GM18858 (cell line): ENCODE measurements at regions not wholly inside any gene's neighbourhood (a gene's known extent, or its start where the extent isn't known, plus 50 kb on each side); places are given as distances from the start of the nearest gene placed in this dataset.

Experiments
- ATAC-seq: cut with Tn5 transposase; IDR thresholded peaks from one replicate; pipeline ENCODE4 v1.9.1; 2021; ENCODE audit not compliant: unreplicated experiment

DNA sequence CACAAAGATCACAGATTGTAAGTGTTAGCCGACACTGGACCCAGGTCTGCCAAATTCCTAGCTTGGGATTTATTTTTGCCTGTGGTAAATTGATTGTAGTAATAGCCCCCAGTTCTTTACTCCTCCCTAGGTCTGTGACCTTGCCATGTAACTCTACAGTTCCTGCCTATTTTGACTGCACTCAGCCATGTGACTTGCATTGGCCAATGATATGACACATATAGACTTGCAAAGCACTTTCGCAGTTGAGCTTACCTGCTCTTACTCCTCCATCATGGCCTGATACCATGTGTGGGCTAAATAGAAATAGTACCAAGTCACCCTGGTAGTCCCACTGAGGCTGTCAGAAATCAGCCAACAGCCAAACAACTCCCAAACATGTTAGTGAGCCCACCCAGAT, 240.3 kb downstream of the DUSP6 start:
- no peak for ATAC-seq

DNA sequence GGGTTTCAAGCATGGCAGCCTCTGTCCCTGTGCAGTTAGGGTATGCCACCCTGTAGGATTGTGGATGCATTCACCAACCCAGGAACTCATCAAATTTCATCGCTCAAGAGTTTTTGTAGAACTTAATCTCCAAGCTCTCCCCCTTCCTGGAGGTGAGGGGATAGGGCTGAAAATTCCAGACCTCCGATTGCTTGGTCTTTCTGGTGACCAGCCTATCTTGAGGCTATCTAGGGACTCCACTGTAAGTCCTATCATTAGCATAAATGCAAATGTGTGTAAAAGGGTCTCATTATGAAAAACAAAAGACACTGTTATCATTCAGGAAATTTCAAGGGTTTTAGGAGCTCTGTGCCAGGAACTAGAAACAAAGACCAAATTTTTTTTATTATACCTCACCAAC, 244.0 kb downstream of the DUSP6 start:
- ATAC-seq: no peak

DNA sequence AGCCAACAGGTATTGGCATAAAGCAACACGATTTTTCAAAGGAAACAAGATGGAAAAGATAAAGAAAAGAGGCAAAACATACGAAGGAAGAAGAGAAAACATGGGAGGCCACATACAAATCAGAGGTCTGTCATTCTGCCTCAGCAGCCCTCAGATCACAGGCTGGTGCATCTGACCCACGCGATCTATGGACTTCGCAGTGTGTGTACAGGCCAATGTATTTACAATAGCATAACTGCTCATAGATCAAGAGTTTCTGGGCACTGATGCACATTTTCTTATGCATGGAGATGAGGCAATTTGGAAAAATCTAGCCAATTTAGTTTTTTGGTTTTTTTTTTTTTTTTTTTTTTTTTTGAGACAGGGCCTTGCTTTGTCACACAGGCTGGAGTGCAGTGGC, 245.4 kb downstream of the DUSP6 start:
- ATAC-seq: no peak

DNA sequence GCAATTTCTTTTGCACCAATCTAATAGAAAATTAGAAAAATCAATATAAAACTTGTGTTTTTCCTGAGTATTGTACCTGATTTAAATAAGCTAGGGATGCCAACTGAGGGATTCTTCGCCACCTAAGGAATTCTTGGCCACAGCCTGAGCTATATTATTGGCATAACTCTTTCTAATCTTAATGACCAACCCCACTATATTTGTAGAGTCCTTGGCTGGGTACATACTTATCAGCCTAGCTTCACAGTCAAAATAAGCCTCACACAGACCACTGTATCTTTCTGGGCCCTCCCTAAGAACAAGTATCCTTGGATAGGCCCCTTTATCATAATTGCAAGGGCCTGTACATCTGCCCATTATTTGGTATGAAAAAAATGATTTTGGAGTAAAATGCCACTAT, 247.1 kb downstream of the DUSP6 start:
- no peak for ATAC-seq

DNA sequence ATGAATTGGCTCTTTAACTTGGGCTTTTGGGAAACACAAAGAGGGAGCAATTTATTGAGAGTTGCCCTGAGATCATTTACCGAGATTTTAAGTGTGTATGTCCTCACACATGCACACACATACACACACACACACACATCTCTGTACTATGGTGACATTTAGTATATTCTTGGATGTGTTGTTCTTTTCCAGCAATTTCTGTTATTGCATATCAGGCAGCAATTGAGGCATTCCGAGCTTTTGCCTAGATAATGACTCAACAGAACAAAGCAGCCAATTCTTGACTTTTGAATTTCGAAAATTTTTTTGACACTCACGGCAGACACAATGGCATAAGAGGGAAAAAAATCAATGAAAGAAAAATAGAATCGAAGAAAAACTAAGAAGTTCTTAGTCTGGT, 248.5 kb downstream of the DUSP6 start:
- ATAC-seq: no peak

DNA sequence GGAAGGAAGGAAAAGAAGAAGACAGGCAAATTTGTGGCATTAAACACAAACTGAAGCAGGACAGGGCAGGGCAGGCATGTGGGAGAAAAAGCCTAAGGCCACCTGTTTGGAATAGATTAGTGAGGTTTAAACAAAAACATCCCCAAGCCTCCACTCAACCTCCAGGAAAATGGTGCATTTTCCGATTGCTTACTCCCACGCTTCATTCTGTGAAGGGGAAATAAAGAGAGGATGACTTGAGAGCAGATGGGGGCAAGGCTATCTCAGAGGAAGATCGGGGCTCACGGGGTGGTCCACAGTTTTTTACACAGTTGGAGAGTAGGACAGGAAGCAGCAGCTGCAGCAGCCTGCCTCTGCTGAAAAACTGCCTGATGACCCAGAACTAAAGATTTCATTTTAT, 250.9 kb downstream of the DUSP6 start:
- no peak for ATAC-seq

DNA sequence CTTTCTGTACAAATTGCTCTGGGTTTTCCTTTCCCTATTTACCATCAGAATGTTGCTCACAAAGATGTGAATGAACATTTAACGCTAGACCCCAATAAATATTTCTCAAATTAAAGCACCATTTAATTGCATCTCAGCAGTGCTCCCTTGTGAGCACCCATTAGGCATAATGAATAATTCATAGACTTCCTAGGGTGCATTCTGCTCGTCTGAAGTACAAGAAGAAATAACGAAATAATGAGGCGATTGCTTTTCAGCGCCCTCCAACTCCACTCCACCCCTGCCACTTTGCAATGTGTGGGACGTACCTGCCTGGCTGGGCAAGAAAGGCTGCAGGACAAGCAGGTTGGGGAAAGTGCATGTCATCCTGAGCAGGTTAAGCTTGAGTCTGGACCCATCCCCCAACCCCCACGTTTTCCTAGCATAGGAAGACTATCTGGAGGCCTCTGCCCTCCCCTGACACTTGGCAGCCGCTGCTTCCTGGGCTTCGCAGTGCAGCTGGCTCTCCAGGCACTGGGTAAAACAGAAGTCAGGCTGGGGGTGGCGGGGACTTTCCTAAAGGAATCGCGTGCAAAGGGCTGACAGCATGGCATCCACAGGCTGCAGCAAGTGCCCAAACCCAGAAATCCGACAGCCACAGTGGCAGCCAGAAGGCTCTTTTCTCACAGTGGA, 253.7 kb downstream of the DUSP6 start:
- ATAC-seq: no peak

DNA sequence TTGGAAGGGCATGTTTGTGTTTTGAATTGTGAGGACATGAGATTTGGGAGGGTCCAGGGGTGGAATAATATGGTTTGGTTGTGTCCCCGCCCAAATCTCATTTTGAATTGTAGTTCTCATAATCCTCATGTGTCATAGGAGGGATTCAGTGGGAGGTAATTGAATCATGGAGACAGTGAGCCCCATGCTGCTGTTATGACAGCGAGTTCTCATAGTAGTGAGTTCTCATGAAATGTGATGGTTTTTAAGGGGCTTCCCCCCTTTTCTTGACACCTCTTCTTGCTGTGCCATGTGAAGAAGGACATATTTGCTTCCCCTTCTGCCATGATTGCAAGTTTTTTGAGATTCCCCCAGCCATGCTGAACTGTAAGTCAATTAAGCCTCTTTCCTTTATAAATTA, 260.0 kb downstream of the DUSP6 start:
- no peak for ATAC-seq

DNA sequence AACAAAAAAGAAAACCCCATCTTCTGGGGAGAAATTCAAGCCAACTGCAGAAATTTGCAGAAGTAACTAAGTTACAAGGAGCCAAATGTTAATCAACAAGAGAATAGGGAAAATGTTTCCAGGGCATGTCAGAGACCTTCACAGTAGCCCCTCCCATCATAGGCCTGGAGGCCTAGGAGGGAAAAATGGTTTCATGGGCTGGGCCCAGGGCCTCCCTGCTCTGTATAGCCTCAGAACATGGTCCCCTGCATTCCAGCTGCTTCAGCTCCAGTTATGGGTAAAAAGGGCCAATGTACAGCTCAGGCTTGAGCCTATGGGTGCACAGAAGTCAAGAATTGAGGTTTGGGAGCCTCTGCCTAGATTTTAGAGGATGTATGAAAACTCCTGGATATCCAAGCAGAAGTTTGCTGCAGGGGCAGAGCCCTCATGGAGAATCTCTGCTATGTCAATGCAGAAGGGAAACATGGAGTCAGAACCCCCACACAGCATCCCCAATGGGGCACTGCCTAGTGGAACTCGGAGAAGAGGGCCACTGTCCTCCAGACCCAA, 260.9 kb downstream of the DUSP6 start:
- no peak for ATAC-seq

DNA sequence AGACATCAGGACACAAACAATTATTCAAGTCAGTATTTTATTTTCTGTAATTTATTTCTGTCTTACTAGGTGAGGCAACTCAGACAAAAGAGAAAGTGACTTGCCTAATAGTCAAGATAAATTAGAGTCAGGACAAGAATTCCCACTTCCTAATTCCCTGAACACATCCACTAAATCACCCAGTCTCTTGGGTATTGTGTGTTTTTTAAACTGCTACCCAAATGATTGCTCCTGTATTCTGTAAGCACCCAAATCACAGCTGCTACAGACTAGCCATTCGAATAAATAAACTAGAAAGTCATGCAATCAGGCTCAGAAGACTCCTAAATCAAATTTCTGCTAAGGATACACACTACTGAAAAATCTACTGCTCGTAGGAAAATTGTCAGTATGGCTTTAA, 263.0 kb downstream of the DUSP6 start:
- ATAC-seq: no peak

DNA sequence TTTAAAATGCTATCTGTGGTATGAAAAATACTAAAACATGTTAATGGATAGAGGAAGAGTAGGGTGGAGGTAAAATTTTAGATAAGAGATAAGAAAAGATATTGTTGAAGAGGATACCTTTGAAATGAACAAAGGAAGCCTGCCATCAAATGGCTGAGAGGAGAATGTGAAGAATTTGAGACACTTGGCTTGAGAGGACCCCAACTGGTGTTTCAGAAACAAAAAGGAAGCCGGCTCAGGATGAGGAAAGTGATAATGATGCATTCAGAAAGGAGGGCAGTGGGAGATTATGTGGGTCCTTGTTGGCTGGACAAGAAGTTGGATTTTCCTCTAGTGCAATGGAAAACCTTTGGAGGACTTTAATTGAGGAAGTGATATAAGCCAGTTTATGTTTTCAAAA, 264.4 kb downstream of the DUSP6 start:
- no peak for ATAC-seq

DNA sequence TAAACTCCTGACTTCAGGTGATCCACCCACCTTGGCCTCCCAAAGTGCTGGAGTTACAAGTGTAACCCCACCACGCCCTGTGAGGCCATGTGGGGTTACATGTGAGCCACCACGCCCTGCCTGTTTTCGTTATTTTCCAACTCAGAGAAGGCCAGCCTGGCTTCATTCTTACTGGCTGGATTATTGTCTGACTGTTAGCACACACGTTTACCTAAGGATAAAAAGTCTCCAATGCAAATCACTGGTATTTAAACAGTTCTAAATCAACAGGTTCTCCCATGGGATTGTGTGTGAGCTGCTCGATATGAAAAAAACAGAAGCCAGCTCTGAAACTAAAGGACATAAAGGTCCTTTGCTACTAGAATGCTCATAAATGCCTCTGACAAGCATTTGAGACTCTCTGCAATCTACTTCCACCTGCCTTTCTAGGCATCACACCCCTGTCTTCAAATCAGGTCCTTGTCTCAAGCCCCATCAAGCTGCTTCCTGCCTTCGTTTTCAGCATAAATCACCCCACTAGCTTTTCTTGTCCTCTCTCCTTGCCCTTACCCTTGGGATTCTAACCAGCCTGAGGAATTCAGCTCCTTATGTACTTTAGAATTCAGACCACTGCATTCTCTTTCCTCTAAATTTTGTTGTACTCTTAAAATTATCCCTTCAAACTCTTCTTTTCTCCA, 265.0 kb downstream of the DUSP6 start:
- ATAC-seq: no peak

DNA sequence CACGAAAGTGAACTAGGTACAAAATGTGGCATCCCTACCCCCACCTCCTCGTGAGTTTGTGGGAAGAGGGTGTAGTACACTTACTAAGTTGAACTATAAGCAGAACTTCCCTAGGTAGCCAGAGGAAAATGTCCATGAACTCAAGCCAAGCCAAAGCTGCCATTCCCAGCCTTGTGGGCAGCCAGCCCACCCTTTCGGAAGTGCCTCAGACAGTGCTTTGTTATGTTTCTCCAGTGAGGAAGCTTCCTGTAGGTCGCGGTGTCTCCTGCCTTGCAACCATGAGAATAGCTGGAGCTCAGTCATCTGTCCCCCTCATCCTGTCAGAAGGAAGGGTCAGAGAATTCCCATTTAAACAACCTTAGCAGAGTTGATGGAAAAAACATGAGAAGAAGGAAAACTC, 266.9 kb downstream of the DUSP6 start:
- ATAC-seq: no peak

DNA sequence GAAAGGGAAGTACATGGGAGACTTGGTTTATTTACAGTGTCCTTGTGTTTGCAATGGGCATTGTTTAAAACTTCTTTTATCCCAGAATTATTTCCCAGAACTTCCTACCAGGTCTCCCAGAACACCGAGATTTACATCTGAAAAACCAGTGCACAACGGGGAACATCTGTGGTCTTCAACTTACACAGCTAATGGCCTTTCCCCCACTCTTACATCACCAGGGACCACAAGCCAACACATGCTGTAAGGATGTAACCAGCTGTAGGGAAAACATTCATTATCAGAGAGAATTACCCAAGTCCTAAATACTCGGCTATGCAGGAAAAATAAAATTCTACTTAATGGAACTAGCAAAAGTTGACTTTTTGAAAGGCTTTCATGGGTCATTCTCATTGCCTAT, 267.6 kb downstream of the DUSP6 start:
- no peak for ATAC-seq

DNA sequence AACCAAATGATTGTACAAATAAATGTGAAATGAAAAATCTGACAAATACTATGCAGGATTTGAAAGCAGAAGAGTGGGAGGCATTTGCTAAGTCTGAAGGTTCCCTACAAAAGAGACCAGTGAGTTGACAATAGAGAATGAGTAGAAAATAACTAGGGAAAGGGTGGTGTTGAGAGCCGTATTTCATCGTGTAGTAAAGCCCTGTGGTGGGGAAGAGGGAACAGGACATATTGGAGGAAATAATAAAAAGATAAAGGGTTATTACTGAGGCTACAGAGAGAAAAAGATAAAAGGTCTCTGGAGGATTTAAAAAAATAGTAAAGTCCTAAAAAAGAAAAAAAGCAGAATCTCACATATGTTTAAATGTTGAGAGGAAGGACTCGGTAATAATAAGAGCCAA, 268.8 kb downstream of the DUSP6 start:
- ATAC-seq: no peak

DNA sequence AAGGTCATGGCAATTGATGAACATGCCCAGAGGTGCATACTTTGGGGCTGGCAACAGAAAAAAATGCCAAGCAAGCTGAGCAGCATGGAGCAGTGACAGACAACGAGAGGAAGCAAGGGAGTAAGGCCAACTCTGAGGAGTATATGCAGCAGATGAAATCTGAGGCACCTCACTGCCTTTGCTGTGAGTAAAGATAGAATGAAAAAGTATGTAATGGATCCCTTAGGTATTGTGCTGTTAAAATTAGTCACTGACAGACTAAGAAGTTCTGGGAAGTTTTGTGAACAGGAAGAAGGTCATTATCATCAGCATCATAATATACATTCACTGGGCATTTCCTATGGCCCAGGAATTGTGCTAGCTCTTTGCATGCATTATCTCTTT, 269.9 kb downstream of the DUSP6 start:
- ATAC-seq: no peak

DNA sequence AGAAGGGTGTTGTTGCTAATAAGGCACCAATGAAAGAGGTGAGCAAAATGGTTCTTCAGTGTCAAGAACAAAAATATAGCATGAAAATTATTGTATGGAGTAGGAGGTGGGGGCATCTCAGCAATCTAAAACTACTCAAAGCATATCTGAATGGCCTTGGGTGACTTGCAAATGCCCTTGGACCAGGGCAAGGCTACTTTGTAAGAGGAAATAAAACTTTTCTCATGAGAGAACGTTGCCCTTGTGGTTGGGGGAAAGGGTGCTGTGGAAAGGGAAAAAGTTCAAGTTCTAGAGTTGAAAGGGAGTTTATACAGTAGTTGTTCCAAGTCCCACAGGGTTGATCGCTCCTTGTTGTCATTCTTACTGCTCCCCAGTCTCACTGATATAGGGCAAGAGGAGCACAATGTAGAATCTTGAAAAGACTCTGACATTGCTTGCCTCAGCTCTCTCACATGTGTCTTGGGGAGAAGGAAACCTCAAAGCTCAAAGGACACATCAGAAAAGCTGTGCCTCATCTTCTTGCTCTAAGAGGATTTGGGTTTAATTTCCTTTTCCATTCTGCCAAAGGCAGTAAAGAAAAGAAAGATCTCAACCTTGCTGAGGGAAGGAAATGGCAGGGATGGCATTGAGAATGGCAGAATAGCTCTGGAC, 270.5 kb downstream of the DUSP6 start:
- ATAC-seq: no peak

DNA sequence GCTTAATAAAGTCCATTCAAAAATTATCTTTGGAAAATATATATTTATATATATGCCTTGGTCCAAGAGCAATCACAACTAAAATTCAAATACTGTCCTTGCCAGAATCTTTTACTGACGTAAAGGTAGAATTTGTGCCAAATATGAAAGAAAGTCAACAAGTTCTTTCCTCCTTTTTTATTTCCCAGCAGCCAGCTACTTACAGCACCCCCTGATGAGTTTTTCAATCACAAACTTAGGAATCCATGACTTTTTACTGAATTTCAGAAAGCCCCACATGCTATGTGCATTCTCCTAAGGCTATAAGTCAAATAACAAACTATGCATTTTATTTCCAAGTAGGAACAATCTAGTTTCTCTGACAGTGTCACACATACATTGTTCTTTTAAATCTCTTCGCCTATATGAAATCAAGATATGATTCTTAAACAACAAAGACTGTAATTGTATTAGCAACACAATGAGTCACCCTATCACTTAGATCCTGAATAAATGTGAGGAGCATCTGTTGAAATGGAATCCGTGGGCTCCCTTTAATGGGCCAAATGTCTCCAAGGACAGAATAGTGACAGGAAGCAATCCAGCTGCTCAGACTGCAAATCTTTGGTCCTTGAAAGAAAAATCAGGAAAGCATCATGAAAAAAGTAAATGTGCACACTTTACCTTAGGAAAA, 271.4 kb downstream of the DUSP6 start:
- ATAC-seq: no peak

DNA sequence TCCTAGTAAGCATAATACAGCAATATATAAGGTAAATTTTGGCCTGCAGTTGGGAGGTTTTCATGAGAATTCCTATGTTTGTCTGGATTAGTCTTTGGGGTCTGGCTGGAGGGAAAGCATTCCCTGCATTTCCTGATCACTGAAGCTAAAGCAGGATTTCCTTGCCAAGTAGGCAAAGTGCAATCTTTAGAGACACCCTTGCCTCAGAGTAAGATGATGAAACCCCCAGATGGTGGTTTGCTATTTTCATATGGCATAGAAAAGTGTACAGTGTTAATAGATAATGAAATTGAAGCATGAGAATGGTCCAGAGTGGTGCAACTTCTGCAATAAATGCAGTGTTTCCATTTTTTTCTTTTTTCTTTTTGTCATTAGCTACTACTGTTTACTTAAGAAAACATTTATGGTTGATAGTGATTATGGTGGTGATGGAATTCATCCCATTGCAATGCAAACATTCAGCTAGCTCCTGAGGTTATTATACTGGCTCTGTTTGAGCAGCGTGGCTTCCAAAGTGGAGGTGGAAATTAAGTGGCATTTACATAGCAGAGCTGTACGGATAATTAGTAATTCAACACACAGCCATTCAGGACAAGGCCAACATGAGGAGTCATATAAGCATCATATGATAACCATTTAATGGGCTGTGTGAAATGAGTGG, 276.3 kb downstream of the DUSP6 start:
- ATAC-seq: no peak

DNA sequence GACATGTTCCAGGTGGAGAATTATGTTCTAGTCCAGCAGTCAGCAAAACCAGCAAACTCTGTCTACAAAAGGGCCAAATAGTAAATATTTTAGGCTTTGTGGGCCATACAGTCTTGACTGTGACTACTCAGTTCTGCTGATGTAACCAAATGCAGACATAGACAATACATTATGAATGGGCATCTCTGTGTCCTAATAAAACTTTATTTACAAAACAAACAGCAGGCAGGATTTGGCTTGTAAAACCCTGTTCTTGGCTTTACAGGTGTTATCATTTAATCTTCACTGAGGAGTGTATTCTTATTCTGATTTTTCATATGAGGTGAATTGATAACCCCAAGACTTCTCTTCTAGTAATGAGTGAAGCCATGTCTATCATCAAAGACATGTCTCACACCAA, 278.6 kb downstream of the DUSP6 start:
- no peak for ATAC-seq

DNA sequence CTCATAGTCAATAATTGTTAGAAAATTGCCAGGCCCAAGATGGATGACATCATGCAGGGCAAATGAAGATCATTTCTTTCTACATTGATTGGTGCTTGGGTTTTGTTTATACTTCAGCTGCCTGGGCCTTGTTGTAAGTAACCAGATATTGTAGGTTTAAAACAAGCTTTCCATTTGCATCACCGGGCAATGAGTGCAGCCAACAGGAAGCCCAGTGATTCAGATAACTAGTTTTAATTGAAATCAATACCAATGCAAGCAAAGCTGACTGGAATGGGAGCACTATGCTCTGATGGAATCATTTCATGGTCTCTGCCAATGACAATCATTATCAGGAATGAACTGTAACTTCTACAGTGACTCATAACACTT, 279.3 kb downstream of the DUSP6 start:
- no peak for ATAC-seq
